ENCODE measurements at regions not wholly inside any gene's neighbourhood (a gene's known extent, or its start where the extent isn't known, plus 50 kb on each side); places are given as distances from the start of the nearest gene placed in this dataset.

DNA sequence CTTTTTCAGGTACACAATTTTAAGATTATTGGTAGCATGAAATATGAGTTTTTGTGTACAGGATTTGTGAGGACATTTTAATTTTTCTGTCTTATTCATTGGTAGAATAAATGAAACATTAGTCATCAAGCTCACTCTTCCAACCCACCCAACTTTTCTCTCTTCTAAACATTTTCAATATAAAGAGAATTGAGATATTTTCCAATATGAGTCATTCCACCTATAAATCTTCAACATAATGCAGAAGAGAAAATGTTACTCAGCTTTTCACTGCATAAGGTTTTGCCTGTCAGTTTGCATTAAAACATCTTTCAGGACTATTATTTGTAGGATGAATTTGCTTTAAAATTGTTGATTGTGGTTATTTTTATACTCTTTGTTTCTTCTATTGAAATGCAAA is 330.7 kb downstream of the PCDH20 start:
- no peak overlapping the region for H3K4me3 ChIP-seq
- no peak for DNase-seq (ENCODE audit: low spot score in 2 of 2)
- no peaks in the 10 kb centered on the region for H3K4me1 ChIP-seq
- no peaks in the 10 kb centered on the region for H3K27me3 ChIP-seq
- H3K36me3 ChIP-seq: no peaks in the 10 kb centered on the region
- H3K9me3 ChIP-seq: no peaks in the 10 kb centered on the region
- intact Hi-C loops (cut with DNase I; ENCODE audit: low total_unique reads): no loop called here
- TF ChIP-seq POLR2AphosphoS5 (IDR thresholded peaks at IDR 0.05) (no peak), POLR2A (IDR thresholded peaks at IDR 0.05) (no peak)
- TF ChIP-seq, protein P1, sequence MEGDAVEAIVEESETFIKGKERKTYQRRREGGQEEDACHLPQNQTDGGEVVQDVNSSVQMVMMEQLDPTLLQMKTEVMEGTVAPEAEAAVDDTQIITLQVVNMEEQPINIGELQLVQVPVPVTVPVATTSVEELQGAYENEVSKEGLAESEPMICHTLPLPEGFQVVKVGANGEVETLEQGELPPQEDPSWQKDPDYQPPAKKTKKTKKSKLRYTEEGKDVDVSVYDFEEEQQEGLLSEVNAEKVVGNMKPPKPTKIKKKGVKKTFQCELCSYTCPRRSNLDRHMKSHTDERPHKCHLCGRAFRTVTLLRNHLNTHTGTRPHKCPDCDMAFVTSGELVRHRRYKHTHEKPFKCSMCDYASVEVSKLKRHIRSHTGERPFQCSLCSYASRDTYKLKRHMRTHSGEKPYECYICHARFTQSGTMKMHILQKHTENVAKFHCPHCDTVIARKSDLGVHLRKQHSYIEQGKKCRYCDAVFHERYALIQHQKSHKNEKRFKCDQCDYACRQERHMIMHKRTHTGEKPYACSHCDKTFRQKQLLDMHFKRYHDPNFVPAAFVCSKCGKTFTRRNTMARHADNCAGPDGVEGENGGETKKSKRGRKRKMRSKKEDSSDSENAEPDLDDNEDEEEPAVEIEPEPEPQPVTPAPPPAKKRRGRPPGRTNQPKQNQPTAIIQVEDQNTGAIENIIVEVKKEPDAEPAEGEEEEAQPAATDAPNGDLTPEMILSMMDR (IDR thresholded peaks at IDR 0.05): no peak
- H3K27ac ChIP-seq: no peak overlapping the region

DNA sequence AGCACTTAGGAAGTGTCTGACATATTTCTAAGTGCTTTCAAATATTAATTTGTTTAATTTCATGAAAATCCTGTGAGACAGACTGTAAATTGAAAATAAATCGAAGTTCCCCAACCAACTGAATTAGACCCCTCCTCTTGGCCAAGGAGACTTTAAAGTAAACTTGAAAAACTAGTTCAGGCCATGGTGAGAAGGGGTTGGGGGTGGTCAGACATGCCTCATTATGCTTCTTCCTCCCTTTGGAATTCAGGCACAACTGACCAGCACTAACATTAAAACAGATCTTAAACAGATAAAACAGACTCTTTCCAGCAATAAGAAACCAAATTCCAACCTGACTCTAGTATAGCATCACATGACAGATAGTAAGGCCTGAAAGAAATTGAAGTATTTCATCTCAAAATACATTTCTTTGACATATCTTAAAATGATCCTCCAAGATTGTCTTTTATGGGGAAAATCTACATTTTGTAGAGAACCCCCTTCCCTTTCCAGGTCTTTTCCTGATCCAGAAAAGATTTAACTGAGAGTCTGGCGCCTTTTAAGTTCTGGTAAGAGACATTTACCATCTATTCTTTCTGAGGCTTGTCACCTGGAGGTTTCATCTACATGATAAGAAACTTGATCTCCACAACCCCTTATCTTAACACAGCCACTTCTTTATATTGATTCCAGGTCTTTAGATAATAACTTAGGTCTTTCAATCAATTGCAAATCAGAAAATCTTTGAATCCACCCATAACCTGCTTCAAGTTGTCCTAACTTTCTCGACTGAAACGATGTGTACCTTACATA is 336.5 kb downstream of the PCDH20 start:
- no peak for DNase-seq (ENCODE audit: low spot score in 2 of 2)
- Histone ChIP-seq H3K4me1 (no peaks in the 10 kb centered on the region), H3K27me3 (no peaks in the 10 kb centered on the region), H3K36me3 (no peaks in the 10 kb centered on the region), H3K27ac (no peak overlapping the region), H3K9me3 (no peaks in the 10 kb centered on the region), H3K4me3 (no peak overlapping the region)
- intact Hi-C loops (cut with DNase I; ENCODE audit: low total_unique reads): no loop called here
- TF ChIP-seq POLR2A (IDR thresholded peaks at IDR 0.05): no peak
- no peak for TF ChIP-seq POLR2AphosphoS5 (IDR thresholded peaks at IDR 0.05)
- TF ChIP-seq, protein P1 (IDR thresholded peaks at IDR 0.05): no peak

DNA sequence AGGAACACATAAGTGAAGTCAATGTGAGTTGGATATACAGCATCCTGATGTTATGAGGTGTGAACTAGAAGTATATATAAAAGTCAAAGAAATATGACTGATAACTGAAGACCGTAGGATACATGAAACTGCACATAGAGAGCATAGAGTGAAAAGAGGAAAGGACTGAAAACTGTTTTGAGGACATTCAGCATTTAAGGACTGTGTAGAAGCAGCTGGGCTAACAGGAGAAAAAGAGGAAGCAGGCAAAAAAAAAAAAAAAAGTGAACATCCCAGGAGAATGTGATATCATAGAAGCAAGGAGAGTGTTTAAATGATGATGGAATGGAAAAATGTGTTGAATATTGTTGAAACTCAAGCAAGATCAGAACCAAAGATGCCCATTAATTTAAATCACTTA is 363.5 kb downstream of the PCDH20 start:
- Histone ChIP-seq H3K9me3 (no peaks in the 10 kb centered on the region), H3K4me1 (no peaks in the 10 kb centered on the region), H3K36me3 (no peaks in the 10 kb centered on the region), H3K4me3 (no peak overlapping the region), H3K27me3 (no peaks in the 10 kb centered on the region), H3K27ac (no peak overlapping the region)
- intact Hi-C loops (cut with DNase I; ENCODE audit: low total_unique reads): no loop called here
- no peak for DNase-seq (ENCODE audit: low spot score in 2 of 2)
- TF ChIP-seq POLR2AphosphoS5 (IDR thresholded peaks at IDR 0.05) (no peak), POLR2A (IDR thresholded peaks at IDR 0.05) (no peak)
- TF ChIP-seq, protein P1 (IDR thresholded peaks at IDR 0.05): no peak

DNA sequence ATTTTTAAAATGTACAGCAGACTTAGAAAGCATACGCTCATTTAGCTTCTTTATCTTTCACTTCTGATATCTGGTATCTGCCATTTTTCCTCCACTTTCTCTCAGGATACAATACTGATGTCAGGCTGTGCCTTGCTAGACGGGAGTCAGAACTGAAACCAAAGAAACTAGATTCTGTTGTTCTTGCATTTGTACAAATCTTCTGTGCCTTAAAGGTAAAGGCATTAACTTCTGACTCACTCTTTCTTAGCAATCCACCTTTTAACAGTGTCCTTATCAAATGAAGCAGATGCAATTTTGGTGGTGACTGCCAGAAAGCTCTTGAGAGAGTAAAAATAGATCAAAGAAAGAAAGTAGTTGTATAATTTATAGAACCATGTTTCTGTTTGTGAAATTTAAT is 370.4 kb downstream of the PCDH20 start:
- TF ChIP-seq POLR2AphosphoS5 (IDR thresholded peaks at IDR 0.05) (no peak), POLR2A (IDR thresholded peaks at IDR 0.05) (no peak)
- TF ChIP-seq, protein P1 (IDR thresholded peaks at IDR 0.05): no peak
- H3K4me3 ChIP-seq: no peak overlapping the region
- H3K27me3 ChIP-seq: no peaks in the 10 kb centered on the region
- no peaks in the 10 kb centered on the region for H3K36me3 ChIP-seq
- intact Hi-C loops (cut with DNase I; ENCODE audit: low total_unique reads): no loop called here
- no peak overlapping the region for H3K27ac ChIP-seq
- no peaks in the 10 kb centered on the region for H3K9me3 ChIP-seq
- no peaks in the 10 kb centered on the region for H3K4me1 ChIP-seq
- DNase-seq (ENCODE audit: low spot score in 2 of 2): no peak

DNA sequence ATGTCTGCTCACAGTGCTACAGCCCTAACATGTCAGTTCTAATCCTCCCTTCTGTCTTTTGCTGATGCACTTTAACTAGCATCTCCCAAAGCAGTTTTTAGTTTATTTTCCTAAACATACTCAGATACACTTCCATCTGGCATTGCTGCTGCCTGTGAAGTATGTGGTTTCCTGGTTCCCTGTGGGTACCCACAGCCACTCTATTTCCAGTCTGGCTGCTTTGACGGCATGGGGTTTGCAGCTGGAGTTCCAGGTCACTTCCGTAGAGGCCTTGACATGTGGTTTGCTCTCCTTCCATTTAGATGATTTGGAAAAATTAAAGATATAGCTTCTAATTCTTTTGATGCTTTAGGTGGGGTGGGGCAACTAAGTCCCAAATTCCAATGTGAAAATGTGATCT is 375.5 kb downstream of the PCDH20 start:
- TF ChIP-seq, protein P1 (IDR thresholded peaks at IDR 0.05): no peak
- TF ChIP-seq POLR2AphosphoS5 (IDR thresholded peaks at IDR 0.05): no peak
- TF ChIP-seq POLR2A (IDR thresholded peaks at IDR 0.05): no peak
- H3K4me1 ChIP-seq: no peaks in the 10 kb centered on the region
- H3K4me3 ChIP-seq: no peak overlapping the region
- DNase-seq (ENCODE audit: low spot score in 2 of 2): no peak
- H3K36me3 ChIP-seq: no peaks in the 10 kb centered on the region
- no peaks in the 10 kb centered on the region for H3K27me3 ChIP-seq
- H3K9me3 ChIP-seq: no peaks in the 10 kb centered on the region
- intact Hi-C loops (cut with DNase I; ENCODE audit: low total_unique reads): no loop called here
- no peak overlapping the region for H3K27ac ChIP-seq

All from breast epithelium (tissue), 4 donors.